ENCODE measurements at regions not wholly inside any gene's neighbourhood (a gene's known extent, or its start where the extent isn't known, plus 50 kb on each side); places are given as distances from the start of the nearest gene placed in this dataset.

DNA sequence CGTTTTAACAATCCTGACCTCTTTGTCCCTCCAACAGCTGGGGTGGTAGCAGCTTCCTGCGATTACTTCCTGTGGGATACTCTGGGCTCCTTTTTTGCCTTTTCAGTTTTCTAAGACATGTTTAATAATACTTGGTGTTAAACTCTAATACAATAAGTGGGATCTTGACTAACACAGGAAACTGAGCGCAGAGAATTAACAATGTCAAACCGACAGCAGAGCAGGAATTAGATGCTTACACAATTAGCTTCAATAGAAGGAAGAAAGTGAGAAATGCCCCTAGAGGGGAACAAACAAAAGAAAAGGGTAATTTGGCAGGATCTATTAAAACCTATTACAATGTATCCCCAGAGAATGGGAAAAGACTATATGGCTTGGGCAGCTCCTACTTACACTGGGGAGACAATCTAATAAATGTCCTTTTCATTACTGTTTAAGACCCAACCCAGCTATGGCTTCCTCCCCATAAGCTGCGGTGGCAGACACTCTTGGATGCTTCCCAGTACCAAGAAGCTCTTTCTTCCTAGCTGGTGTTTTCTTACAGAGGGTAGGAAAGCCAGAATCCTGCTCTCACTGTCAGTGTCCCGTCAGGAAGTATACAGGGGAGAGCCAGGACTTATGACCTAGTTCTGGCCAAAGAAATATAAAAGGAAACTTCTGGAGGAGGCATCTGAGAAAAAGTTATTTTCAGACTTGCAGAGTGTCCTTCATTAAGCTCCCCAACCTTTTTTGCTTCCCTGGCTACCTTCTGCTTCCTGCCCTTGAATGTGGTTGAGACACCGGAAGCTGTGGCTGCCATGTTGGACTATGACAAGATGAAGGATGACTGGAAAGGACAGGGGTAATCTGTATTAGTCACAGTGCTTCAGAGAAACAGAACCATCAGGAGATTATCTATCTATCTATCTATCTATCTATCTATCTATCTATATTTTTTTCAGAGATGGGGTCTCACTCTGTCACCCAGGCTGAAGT, 194.1 kb upstream of the KBTBD8 start:
- Histone ChIP-seq H3K9me3 (replicated peaks; ENCODE audit: control insufficient read depth, insufficient read depth, low read length) (no peaks in the 10 kb centered on the region), H3K4me1 (ENCODE audit: control insufficient read depth, insufficient read depth, low read length) (no peaks in the 10 kb centered on the region), H3K4me3 (no peak overlapping the region), H3K27ac (ENCODE audit: control insufficient read depth, insufficient read depth) (no peak overlapping the region), H4K20me1 (ENCODE audit: control insufficient read depth, insufficient read depth) (no peaks in the 10 kb centered on the region), H3K36me3 (ENCODE audit: control insufficient read depth in 2 of 2, insufficient read depth in 2 of 2, low read length in 1 of 2) (no peaks in the 10 kb centered on the region), H3K9ac (ENCODE audit: control insufficient read depth, insufficient read depth, low read length) (no peak overlapping the region), H3K4me2 (ENCODE audit: control insufficient read depth, insufficient read depth) (no peak overlapping the region), H2AFZ (ENCODE audit: control insufficient read depth, low read depth, low read length) (no peak overlapping the region), H3K27me3 (replicated peaks in 1 of 2; ENCODE audit: control insufficient read depth in 2 of 2, insufficient read depth in 2 of 2, low read length in 1 of 2) (no peaks in the 10 kb centered on the region; a peak in 2 of 4 replicates), H3K79me2 (ENCODE audit: control insufficient read depth, insufficient read depth, low read length) (no peaks in the 10 kb centered on the region)
- ChIA-PET POLR2A (no interaction called here), CTCF (interaction anchor here (1.0 to 2.3 kb wide), 8 partner anchors 11 to 550 kb away, joined by 3 to 11 read pairs (median 5); no protein-coding TSS in a partner anchor), SMC1A (ENCODE audit: uncharacterized antibody, unreplicated experiment) (interaction anchor here (1.1 to 1.5 kb wide), 6 partner anchors 14 to 550 kb away, joined by 3 to 7 read pairs (median 4); no protein-coding TSS in a partner anchor), RAD21 (ENCODE audit: unreplicated experiment) (interaction anchor here (1.4 kb wide), 1 partner anchor 15 kb away, joined by 3 read pairs; no protein-coding TSS in a partner anchor)
- no TSS peak for BruUV-seq (replicated peaks)
- WGBS (ENCODE audit: insufficient coverage, insufficient replicate concordance, low lambda C conversion rate, missing lambda C conversion rate): 43% methylated on average over 7 of the region's 7 CpGs
- no peak for DNase-seq (ENCODE audit: low read depth, low spot score)
- FAIRE-seq: no peak
- ATAC-seq: no peak
- in situ Hi-C loops (cut with MboI): no loop called here
- intact Hi-C loops (cut with micrococcal nuclease; ENCODE audit: unreplicated experiment): no loop called here
- TF ChIP-seq MTA2 (IDR thresholded peaks at IDR 0.05; ENCODE audit: low read depth) (no peak), SPI1 (IDR thresholded peaks at IDR 0.05; ENCODE audit: borderline replicate concordance, insufficient read depth, low read depth, low read length) (no peak), ZNF274 (IDR thresholded peaks at IDR 0.05; ENCODE audit: insufficient read depth, insufficient read length) (no peak), NFYA (IDR thresholded peaks at IDR 0.05; ENCODE audit: borderline replicate concordance, low read depth, low read length) (no peak), ZBTB40 (IDR thresholded peaks at IDR 0.05; ENCODE audit: borderline replicate concordance) (no peak), HSF1 (IDR thresholded peaks at IDR 0.05; ENCODE audit: low read depth, low read length) (no peak), YBX1 (IDR thresholded peaks at IDR 0.05) (no peak), EED (IDR thresholded peaks at IDR 0.05; ENCODE audit: low read depth) (no peak), GABPA (IDR thresholded peaks at IDR 0.05; ENCODE audit: low read depth) (no peak), NRF1 (conservative IDR thresholded peaks at IDR 0.05; ENCODE audit: low read depth, low read length) (no peak), TARDBP (IDR thresholded peaks at IDR 0.05; ENCODE audit: borderline replicate concordance) (no peak), POLR2AphosphoS5 (IDR thresholded peaks at IDR 0.05; ENCODE audit: low read length) (no peak)
- TF ChIP-seq, protein P1, sequence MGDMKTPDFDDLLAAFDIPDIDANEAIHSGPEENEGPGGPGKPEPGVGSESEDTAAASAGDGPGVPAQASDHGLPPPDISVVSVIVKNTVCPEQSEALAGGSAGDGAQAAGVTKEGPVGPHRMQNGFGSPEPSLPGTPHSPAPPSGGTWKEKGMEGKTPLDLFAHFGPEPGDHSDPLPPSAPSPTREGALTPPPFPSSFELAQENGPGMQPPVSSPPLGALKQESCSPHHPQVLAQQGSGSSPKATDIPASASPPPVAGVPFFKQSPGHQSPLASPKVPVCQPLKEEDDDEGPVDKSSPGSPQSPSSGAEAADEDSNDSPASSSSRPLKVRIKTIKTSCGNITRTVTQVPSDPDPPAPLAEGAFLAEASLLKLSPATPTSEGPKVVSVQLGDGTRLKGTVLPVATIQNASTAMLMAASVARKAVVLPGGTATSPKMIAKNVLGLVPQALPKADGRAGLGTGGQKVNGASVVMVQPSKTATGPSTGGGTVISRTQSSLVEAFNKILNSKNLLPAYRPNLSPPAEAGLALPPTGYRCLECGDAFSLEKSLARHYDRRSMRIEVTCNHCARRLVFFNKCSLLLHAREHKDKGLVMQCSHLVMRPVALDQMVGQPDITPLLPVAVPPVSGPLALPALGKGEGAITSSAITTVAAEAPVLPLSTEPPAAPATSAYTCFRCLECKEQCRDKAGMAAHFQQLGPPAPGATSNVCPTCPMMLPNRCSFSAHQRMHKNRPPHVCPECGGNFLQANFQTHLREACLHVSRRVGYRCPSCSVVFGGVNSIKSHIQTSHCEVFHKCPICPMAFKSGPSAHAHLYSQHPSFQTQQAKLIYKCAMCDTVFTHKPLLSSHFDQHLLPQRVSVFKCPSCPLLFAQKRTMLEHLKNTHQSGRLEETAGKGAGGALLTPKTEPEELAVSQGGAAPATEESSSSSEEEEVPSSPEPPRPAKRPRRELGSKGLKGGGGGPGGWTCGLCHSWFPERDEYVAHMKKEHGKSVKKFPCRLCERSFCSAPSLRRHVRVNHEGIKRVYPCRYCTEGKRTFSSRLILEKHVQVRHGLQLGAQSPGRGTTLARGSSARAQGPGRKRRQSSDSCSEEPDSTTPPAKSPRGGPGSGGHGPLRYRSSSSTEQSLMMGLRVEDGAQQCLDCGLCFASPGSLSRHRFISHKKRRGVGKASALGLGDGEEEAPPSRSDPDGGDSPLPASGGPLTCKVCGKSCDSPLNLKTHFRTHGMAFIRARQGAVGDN (IDR thresholded peaks at IDR 0.05): no peak

All from GM12878 (cell line).